Lower lobe of right lung (tissue), 2 donors: ENCODE measurements at regions not wholly inside any gene's neighbourhood (a gene's known extent, or its start where the extent isn't known, plus 50 kb on each side); places are given as distances from the start of the nearest gene placed in this dataset.
"Not testable (repeated sequence)": the region's sequence is repeated elsewhere in the genome, so short reads cannot be mapped to it uniquely, and the experiment has no call there.

Experiments used
- ATAC-seq, 2 donors: fragments of 200-7000 bp; cut with Tn5 transposase; one replicate each; pipeline ENCODE4 v1.9.1; 2020 to 2022; ENCODE audit warnings: mild to moderate bottlenecking in 2 of 2, moderate library complexity in 2 of 2
- DNase-seq: peaks from one replicate; pipeline ENCODE4 v3.0.0-alpha.2; 2020
- H3K27ac ChIP-seq: fragments of 200-600 bp; one replicate; pipeline ENCODE4 v1.8.0; 2022
- H3K27me3 ChIP-seq: fragments of 200-600 bp; one replicate; pipeline ENCODE4 v1.8.0; 2022; ENCODE audit warnings: low read depth
- H3K36me3 ChIP-seq: fragments of 200-600 bp; one replicate; pipeline ENCODE4 v1.8.0; 2022; ENCODE audit warnings: mild to moderate bottlenecking
- H3K4me1 ChIP-seq: fragments of 200-600 bp; one replicate; pipeline ENCODE4 v1.8.0; 2022
- H3K4me3 ChIP-seq: fragments of 200-600 bp; one replicate; pipeline ENCODE4 v1.8.0; 2022; ENCODE audit warnings: mild to moderate bottlenecking
- H3K9me3 ChIP-seq: fragments of 200-600 bp; one replicate; pipeline ENCODE4 v1.8.0; 2022
- CTCF ChIP-seq: fragments of 200-600 bp; IDR thresholded peaks from one replicate; pipeline ENCODE4 v1.8.0; 2022; ENCODE audit warnings: antibody characterized with exemption, mild to moderate bottlenecking
- intact Hi-C: fragments of 100-400 bp; cut with DNase I; formaldehyde crosslinking; loops from one replicate; pipeline ENCODE4 v1.11.0; 2022
- donor health status: DM: no; HTN: yes; CAD: no; lungs with severe emphysema.

GRCh38 chr11:122197066-122197987 is 81.3 kb upstream of the BLID start:
- DNase-seq = no peak
- ATAC-seq = no peak
- H3K4me3 ChIP-seq = no peak overlapping the region
- H3K4me1 ChIP-seq = peaks cover 9% of the 10 kb centered on the region
- no peaks in the 10 kb centered on the region for H3K27me3 ChIP-seq
- no peaks in the 10 kb centered on the region for H3K36me3 ChIP-seq
- no peak for TF ChIP-seq CTCF
- H3K9me3 ChIP-seq = no peaks in the 10 kb centered on the region
- intact Hi-C loops = no loop called here
- H3K27ac ChIP-seq = no peak overlapping the region

GRCh38 chr11:122195790-122196189 is 79.8 kb upstream of the BLID start:
- no peak for DNase-seq
- no peak overlapping the region for H3K4me3 ChIP-seq
- no peak overlapping the region for H3K27ac ChIP-seq
- ATAC-seq = no peak
- H3K27me3 ChIP-seq = no peaks in the 10 kb centered on the region
- intact Hi-C loops = no loop called here
- peaks cover 3% of the 10 kb centered on the region for H3K4me1 ChIP-seq
- no peak for TF ChIP-seq CTCF
- H3K36me3 ChIP-seq = no peaks in the 10 kb centered on the region
- no peaks in the 10 kb centered on the region for H3K9me3 ChIP-seq

- H3K27ac ChIP-seq, H3K4me3 ChIP-seq, H3K27me3 ChIP-seq, ATAC-seq, DNase-seq, H3K9me3 ChIP-seq, intact Hi-C loops, H3K36me3 ChIP-seq, H3K4me1 ChIP-seq: not testable (repeated sequence)
Measured at GRCh38 chr11:122193881-122194480, 78.0 kb upstream of the BLID start.

- peaks cover 3% of the 10 kb centered on the region for H3K4me1 ChIP-seq
- no peak overlapping the region for H3K27ac ChIP-seq
- ATAC-seq = no peak
- H3K9me3 ChIP-seq = no peaks in the 10 kb centered on the region
- no peaks in the 10 kb centered on the region for H3K27me3 ChIP-seq
- DNase-seq = no peak
- no peak overlapping the region for H3K4me3 ChIP-seq
- TF ChIP-seq CTCF = no peak
- no peaks in the 10 kb centered on the region for H3K36me3 ChIP-seq
- intact Hi-C loops = no loop called here
Measured at GRCh38 chr11:122193457-122193856, 77.4 kb upstream of the BLID start.

- no peaks in the 10 kb centered on the region for H3K36me3 ChIP-seq
- H3K4me3 ChIP-seq = no peak overlapping the region
- H3K9me3 ChIP-seq = no peaks in the 10 kb centered on the region
- no peak overlapping the region for H3K27ac ChIP-seq
- intact Hi-C loops = no loop called here
- no peak for DNase-seq
- no peaks in the 10 kb centered on the region for H3K27me3 ChIP-seq
- no peak for TF ChIP-seq CTCF
- H3K4me1 ChIP-seq = peaks cover 3% of the 10 kb centered on the region
- ATAC-seq = no peak
Measured at GRCh38 chr11:122192634-122193255, 76.7 kb upstream of the BLID start.

GRCh38 chr11:122190768-122191167 is 74.8 kb upstream of the BLID start:
- no peak overlapping the region for H3K27ac ChIP-seq
- TF ChIP-seq CTCF = no peak
- intact Hi-C loops = no loop called here
- ATAC-seq (no peak), DNase-seq (no peak)
- peaks cover 6% of the 10 kb centered on the region for H3K9me3 ChIP-seq
- no peaks in the 10 kb centered on the region for H3K27me3 ChIP-seq
- no peaks in the 10 kb centered on the region for H3K36me3 ChIP-seq
- H3K4me3 ChIP-seq = no peak overlapping the region
- H3K4me1 ChIP-seq = no peaks in the 10 kb centered on the region
